Activated CD8-positive, alpha-beta T cell treated with anti-CD3 and anti-CD28 coated beads for 36 hours (primary cell): ENCODE measurements at regions not wholly inside any gene's neighbourhood (a gene's known extent, or its start where the extent isn't known, plus 50 kb on each side); places are given as distances from the start of the nearest gene placed in this dataset.

ENCODE experiments used
- ATAC-seq: fragments of 200-7000 bp; cut with Tn5 transposase; one replicate; pipeline ENCODE4 v1.10.0; 2021; ENCODE audit warnings: mild to moderate bottlenecking, moderate library complexity
- CTCF ChIA-PET: fragments of 350-600 bp; sonication (Branson Sonifier 250); formaldehyde crosslinking; loops from one replicate; lab custom pipeline; 2021; ENCODE audit warnings: antibody characterized with exemption; lab: Charles Lee
- POLR2A ChIA-PET: fragments of 350-600 bp; sonication (Branson Sonifier 250); formaldehyde crosslinking; loops from one replicate; lab custom pipeline; 2021; ENCODE audit warnings: antibody characterized with exemption; lab: Charles Lee
- DNase-seq: peaks from one replicate; pipeline ENCODE4 v3.0.0-alpha.2; 2020
- H3K27ac Mint-ChIP-seq: one replicate; pipeline ENCODE4 v1.8.0; 2021; ENCODE audit warnings: mild to moderate bottlenecking, mixed read lengths
- H3K27me3 Mint-ChIP-seq: one replicate; pipeline ENCODE4 v1.8.0; 2021; ENCODE audit warnings: mixed read lengths
- H3K36me3 Mint-ChIP-seq: one replicate; pipeline ENCODE4 v1.8.0; 2021; ENCODE audit warnings: low read depth, mixed read lengths
- H3K4me1 Mint-ChIP-seq: one replicate; pipeline ENCODE4 v1.8.0; 2021; ENCODE audit warnings: low read depth, mixed read lengths
- H3K4me3 Mint-ChIP-seq: one replicate; pipeline ENCODE4 v1.8.0; 2021; ENCODE audit warnings: mild to moderate bottlenecking, moderate library complexity, mixed read lengths
- H3K9me3 Mint-ChIP-seq: one replicate; pipeline ENCODE4 v1.8.0; 2021; ENCODE audit warnings: mixed read lengths
- intact Hi-C: fragments of 100-400 bp; cut with micrococcal nuclease; formaldehyde crosslinking; loops from one replicate; pipeline ENCODE4 v1.10.0; 2022
- TF ChIP-seq, protein P1 (sequence below): fragments of 200-600 bp; IDR thresholded peaks from one replicate; pipeline ENCODE4 v1.8.0; 2022; ENCODE audit warnings: antibody characterized with exemption, mild to moderate bottlenecking

DNA sequence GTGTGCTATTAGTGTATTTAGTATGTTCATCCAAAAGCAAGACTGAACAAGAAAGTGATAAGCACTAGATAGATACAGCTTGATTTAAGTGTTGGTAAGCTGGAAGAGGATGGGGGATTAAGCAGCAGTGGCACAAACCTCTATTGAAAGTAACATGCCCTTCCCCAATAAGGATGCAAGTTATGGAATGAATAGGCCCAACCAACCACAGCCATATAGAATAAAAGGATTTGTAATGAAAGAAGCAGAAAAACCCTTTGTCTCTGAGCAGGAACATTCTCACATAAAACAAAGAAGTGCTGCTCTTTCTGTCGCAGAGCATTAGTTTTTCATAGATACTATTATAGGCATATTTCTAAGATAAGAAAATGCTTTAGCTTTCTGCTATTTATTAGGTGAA, 310.7 kb downstream of the IPO8 start:
- no peaks in the 10 kb centered on the region for H3K9me3 Mint-ChIP-seq
- DNase-seq (no peak), ATAC-seq (no peak)
- POLR2A ChIA-PET: no interaction called here
- no peak overlapping the region for H3K27ac Mint-ChIP-seq
- TF ChIP-seq, protein P1, sequence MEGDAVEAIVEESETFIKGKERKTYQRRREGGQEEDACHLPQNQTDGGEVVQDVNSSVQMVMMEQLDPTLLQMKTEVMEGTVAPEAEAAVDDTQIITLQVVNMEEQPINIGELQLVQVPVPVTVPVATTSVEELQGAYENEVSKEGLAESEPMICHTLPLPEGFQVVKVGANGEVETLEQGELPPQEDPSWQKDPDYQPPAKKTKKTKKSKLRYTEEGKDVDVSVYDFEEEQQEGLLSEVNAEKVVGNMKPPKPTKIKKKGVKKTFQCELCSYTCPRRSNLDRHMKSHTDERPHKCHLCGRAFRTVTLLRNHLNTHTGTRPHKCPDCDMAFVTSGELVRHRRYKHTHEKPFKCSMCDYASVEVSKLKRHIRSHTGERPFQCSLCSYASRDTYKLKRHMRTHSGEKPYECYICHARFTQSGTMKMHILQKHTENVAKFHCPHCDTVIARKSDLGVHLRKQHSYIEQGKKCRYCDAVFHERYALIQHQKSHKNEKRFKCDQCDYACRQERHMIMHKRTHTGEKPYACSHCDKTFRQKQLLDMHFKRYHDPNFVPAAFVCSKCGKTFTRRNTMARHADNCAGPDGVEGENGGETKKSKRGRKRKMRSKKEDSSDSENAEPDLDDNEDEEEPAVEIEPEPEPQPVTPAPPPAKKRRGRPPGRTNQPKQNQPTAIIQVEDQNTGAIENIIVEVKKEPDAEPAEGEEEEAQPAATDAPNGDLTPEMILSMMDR: no peak
- no peaks in the 10 kb centered on the region for H3K4me1 Mint-ChIP-seq
- H3K27me3 Mint-ChIP-seq: no peaks in the 10 kb centered on the region
- CTCF ChIA-PET: no interaction called here
- intact Hi-C loops: no loop called here
- H3K36me3 Mint-ChIP-seq: no peaks in the 10 kb centered on the region
- H3K4me3 Mint-ChIP-seq: no peak overlapping the region

DNA sequence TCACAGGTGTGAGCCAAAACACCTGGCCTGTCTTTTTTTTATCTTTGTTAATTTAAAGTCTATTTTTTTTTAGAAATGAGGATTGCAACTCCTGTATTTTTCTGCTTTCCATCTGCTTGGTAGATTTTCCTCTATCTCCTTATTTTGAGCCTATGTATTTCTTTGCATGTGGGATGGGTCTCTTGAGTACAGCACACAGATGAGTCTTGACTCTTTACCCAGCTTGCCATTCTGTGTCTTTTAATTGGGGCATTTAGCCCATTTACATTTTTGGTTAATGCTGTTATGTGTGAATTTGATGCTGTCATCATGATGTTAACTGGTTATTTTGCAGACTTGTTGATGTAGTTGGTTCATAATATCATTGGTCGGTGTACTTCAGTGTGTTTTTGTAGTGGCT, 317.4 kb downstream of the IPO8 start:
- intact Hi-C loops: no loop called here
- H3K9me3 Mint-ChIP-seq: peaks cover 4% of the 10 kb centered on the region
- DNase-seq (no peak), ATAC-seq (no peak)
- no peaks in the 10 kb centered on the region for H3K27me3 Mint-ChIP-seq
- ChIA-PET CTCF (no interaction called here), POLR2A (no interaction called here)
- TF ChIP-seq, protein P1: no peak
- H3K4me1 Mint-ChIP-seq: no peaks in the 10 kb centered on the region
- H3K27ac Mint-ChIP-seq: no peak overlapping the region
- no peak overlapping the region for H3K4me3 Mint-ChIP-seq
- no peaks in the 10 kb centered on the region for H3K36me3 Mint-ChIP-seq

DNA sequence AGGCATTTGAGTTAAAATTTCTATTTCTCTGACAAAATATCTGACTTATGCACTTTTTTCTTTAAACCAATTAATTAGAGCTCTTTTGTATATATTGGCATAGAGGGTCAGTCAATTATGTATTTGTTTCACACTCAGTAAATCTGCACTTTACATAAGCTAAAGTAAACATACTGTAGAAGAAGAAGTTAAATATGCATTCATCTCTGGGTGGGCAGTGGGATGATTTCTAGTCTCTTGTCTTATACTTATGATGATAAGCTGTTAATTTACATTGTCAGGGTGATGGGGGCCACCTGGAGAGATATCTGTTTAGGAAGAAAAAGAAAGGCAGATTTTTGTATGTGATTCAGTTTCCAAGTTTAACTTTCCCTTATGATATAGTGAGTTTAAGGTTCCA, 330.8 kb downstream of the IPO8 start:
- CTCF ChIA-PET: no interaction called here
- H3K36me3 Mint-ChIP-seq: no peaks in the 10 kb centered on the region

DNA sequence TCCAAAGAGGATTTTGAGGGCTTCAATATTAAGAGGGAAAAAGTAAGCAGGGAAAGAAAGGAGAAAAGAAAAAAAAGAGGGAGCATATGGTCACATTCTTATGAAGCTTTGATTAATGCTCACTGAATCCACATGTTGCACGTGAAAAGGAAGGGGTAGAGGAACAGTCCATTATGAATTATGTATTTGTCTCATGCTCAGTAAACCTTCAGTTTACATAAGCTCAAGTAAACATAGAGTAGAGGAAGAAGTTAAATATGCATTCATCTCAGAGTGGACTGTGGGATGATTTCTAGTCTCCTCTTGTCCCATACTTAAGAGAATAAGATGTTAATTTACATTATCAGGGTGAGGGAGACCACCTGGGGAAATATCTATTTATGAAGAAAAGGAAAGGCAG, 334.5 kb downstream of the IPO8 start:
- POLR2A ChIA-PET: no interaction called here
- Mint-ChIP-seq H3K27me3 (no peaks in the 10 kb centered on the region), H3K27ac (no peak overlapping the region), H3K9me3 (no peaks in the 10 kb centered on the region), H3K4me1 (no peaks in the 10 kb centered on the region), H3K4me3 (no peak overlapping the region), H3K36me3 (no peaks in the 10 kb centered on the region)
- CTCF ChIA-PET: no interaction called here
- DNase-seq (no peak), ATAC-seq (no peak)
- intact Hi-C loops: no loop called here
- TF ChIP-seq, protein P1: no peak

More for the DNA sequence above, 330.8 kb downstream of the IPO8 start:
- Mint-ChIP-seq H3K4me1 (no peaks in the 10 kb centered on the region), H3K9me3 (peaks cover 5% of the 10 kb centered on the region), H3K27me3 (no peaks in the 10 kb centered on the region), H3K4me3 (no peak overlapping the region), H3K27ac (no peak overlapping the region)
- POLR2A ChIA-PET: no interaction called here
- intact Hi-C loops: no loop called here
- DNase-seq: no peak
- ATAC-seq: no peak
- TF ChIP-seq, protein P1: no peak

DNA sequence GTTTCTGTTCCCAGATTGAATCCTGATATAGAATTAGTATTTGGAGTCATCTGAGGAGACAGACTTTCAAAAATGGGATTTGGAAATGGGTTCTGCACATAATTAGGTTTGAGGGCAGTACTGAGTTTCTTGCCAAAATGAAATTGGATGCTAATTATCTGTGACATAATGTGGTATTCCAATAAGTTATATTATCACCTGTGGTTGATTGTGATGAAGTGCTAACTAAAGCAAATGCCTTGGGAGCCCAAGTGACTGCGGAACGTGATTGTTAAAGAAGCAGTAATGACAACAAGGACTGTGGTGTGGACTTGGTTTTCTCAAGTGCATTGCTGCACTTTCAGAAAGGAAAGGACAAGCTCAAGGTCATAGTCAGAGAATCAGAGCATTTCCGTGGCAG, 337.0 kb downstream of the IPO8 start:
- no peaks in the 10 kb centered on the region for H3K36me3 Mint-ChIP-seq
- no peaks in the 10 kb centered on the region for H3K27me3 Mint-ChIP-seq
- TF ChIP-seq, protein P1: no peak
- intact Hi-C loops: no loop called here
- ChIA-PET CTCF (no interaction called here), POLR2A (no interaction called here)
- ATAC-seq (no peak), DNase-seq (no peak)
- no peaks in the 10 kb centered on the region for H3K4me1 Mint-ChIP-seq
- no peaks in the 10 kb centered on the region for H3K9me3 Mint-ChIP-seq
- no peak overlapping the region for H3K27ac Mint-ChIP-seq
- H3K4me3 Mint-ChIP-seq: no peak overlapping the region
